Psoas muscle (tissue), 7 donors: ENCODE measurements at regions not wholly inside any gene's neighbourhood (a gene's known extent, or its start where the extent isn't known, plus 50 kb on each side); places are given as distances from the start of the nearest gene placed in this dataset.
A peak's percentile ranks its signal among the peaks of the same experiment; 100 is the strongest.

ENCODE experiments used
- ATAC-seq, 4 donors: fragments of 200-7000 bp; cut with Tn5 transposase; one replicate each; pipeline ENCODE4 v1.9.1; 2020; ENCODE audit warnings: moderate library complexity in 3 of 4, mild to moderate bottlenecking in 2 of 4
- DNase-seq, 2 donors: peaks; one replicate each; pipeline ENCODE4 v3.0.0-alpha.2; 2020
- H3K27ac ChIP-seq: fragments of 200-600 bp; one replicate; pipeline ENCODE4 v1.8.0; 2022
- H3K27me3 ChIP-seq, 3 donors: fragments of 200-600 bp in 1 of 3; one replicate each; pipeline versions ENCODE4 v1.6.1 to v1.8.0; 2013 to 2022; ENCODE audit warnings: low read length in 2 of 3, mild to moderate bottlenecking in 2 of 3, moderate library complexity in 1 of 3; ENCODE audit not compliant: insufficient read depth in 3 of 3
- H3K36me3 ChIP-seq, 2 donors: fragments of 200-600 bp in 1 of 2; one replicate each; pipeline versions ENCODE4 v1.6.1 to v1.8.0; 2013 to 2022; ENCODE audit warnings: low read depth in 1 of 2, mild to moderate bottlenecking in 1 of 2, moderate library complexity in 1 of 2; ENCODE audit not compliant: insufficient read depth in 1 of 2
- H3K4me1 ChIP-seq: fragments of 200-600 bp; one replicate; pipeline ENCODE4 v1.8.0; 2022
- H3K4me3 ChIP-seq: fragments of 200-600 bp; one replicate; pipeline ENCODE4 v1.8.0; 2022; ENCODE audit warnings: mild to moderate bottlenecking
- H3K9me3 ChIP-seq: fragments of 200-600 bp; one replicate; pipeline ENCODE4 v1.8.0; 2022
- WGBS, 3 donors: extraction: QIAGEN DNeasy Blood & Tissue Kit; methylation state at CpG; one replicate each; pipeline versions ENCODE4 v1.1.6 to v1.1.7; 2013; 5-methylcytosine and 5-hydroxymethylcytosine counted together
- intact Hi-C, 2 donors: fragments of 100-400 bp; cut with DNase I; formaldehyde crosslinking; loops; one replicate each; pipeline versions ENCODE4 v1.11.0 to v1.14.2; 2022
- TF ChIP-seq, protein P1 (sequence below): fragments of 200-600 bp; IDR thresholded peaks from one replicate; pipeline ENCODE4 v1.8.0; 2022; ENCODE audit warnings: antibody characterized with exemption
- donor health status: healthy with polysubstance abuse.
- donor health status: DM: no; HTN: no; CAD: no; lungs with moderate emphysema.
- donor health status: Bipolar disorder and iron deficiency.
- donor health status: healthy.
- donor health status: DM: yes; HTN: yes; CAD: no.
- donor health status: DM: no; HTN: no; CAD: no.
- donor health status: DM: yes; HTN: yes; CAD: no.

DNA sequence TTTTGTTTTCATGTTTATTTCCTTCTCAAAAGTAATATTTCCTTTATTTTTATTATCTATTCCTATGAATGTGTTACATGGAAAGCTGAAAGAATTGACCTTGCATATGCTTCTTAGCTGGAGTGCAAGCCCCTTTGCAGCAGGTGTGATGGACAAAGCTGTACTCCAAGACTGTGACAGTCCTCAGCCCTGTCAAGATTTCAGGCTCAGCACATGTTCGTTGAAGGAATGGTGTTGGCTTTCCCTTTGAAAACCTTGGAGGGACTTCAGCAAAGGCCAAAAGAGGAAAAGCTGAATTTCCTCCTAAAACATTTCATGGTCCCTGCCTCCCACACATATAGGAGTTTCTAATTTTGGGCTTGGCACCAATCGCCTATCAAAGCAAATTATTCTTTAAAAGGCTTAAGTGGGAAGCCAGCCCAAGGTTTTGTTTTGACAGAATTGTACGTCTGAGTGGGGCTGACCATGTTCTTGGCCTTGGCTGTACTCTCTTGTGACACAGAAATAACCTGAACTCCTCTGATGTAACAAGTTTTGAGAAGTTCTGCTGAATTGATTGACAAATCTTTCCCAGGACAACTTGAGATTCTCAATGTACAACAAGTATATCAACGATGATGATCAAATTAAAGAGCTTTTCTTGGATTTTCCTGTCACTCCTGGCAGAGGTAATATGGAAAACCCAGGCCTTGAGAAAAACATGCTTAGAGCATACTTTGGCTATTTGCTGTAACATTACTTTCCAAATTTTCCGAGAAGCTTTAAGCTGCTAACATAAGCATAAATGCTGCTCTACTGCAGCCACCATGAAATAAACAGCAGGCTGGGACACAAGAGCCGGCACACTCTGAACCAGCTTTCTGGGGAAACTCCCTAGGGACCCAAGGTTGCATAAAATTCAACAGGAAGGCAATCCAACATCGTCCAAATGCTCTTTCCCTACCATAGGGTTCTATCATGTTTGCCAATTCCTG lies 135.7 kb upstream of the ZNF648 start:
- Histone ChIP-seq H3K9me3 (no peaks in the 10 kb centered on the region), H3K4me1 (peaks cover 31% of the 10 kb centered on the region), H3K4me3 (peak overlapping the region; percentile 12), H3K27me3 (no peaks in the 10 kb centered on the region), H3K36me3 (no peaks in the 10 kb centered on the region), H3K27ac (peak overlapping the region; percentile 72)
- 11 to 23% (median 14%) methylated on average over 7 of the region's 7 CpGs for WGBS, 3 donors
- TF ChIP-seq, protein P1, sequence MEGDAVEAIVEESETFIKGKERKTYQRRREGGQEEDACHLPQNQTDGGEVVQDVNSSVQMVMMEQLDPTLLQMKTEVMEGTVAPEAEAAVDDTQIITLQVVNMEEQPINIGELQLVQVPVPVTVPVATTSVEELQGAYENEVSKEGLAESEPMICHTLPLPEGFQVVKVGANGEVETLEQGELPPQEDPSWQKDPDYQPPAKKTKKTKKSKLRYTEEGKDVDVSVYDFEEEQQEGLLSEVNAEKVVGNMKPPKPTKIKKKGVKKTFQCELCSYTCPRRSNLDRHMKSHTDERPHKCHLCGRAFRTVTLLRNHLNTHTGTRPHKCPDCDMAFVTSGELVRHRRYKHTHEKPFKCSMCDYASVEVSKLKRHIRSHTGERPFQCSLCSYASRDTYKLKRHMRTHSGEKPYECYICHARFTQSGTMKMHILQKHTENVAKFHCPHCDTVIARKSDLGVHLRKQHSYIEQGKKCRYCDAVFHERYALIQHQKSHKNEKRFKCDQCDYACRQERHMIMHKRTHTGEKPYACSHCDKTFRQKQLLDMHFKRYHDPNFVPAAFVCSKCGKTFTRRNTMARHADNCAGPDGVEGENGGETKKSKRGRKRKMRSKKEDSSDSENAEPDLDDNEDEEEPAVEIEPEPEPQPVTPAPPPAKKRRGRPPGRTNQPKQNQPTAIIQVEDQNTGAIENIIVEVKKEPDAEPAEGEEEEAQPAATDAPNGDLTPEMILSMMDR: no peak
- intact Hi-C loops: no loop called here
- DNase-seq (peak; percentile 40 to 58), ATAC-seq (peak; percentile 44 to 85 (median 77))

- no peaks in the 10 kb centered on the region for H3K9me3 ChIP-seq
- H3K27ac ChIP-seq: no peak overlapping the region
- H3K4me3 ChIP-seq: no peak overlapping the region
- no peak for DNase-seq
- ATAC-seq: no peak
- WGBS, 3 donors: 92 to 100% (median 100%) methylated on average over 1 of the region's 1 CpG
- H3K27me3 ChIP-seq: no peaks in the 10 kb centered on the region
- no peaks in the 10 kb centered on the region for H3K36me3 ChIP-seq
- peaks cover 31% of the 10 kb centered on the region for H3K4me1 ChIP-seq
- TF ChIP-seq, protein P1: no peak
- intact Hi-C loops: no loop called here
Observed at GRCh38 chr1:182195733-182196132, 134.2 kb upstream of the ZNF648 start.

- no peaks in the 10 kb centered on the region for H3K9me3 ChIP-seq
- 61 to 68% (median 63%) methylated on average over 4 of the region's 4 CpGs for WGBS, 3 donors
- intact Hi-C loops: loop anchor here (5.0 kb wide), 2 partner anchors 47 to 52 kb away; no protein-coding TSS in a partner anchor
- no peaks in the 10 kb centered on the region for H3K27me3 ChIP-seq
- H3K4me1 ChIP-seq: peaks cover 31% of the 10 kb centered on the region
- no peaks in the 10 kb centered on the region for H3K36me3 ChIP-seq
- no peak overlapping the region for H3K4me3 ChIP-seq
- H3K27ac ChIP-seq: no peak overlapping the region
- TF ChIP-seq, protein P1: no peak
- ATAC-seq: peak; percentile 77 to 93 (median 80)
- DNase-seq: peak; percentile 66 to 79
Observed at GRCh38 chr1:182193908-182194550, 132.5 kb upstream of the ZNF648 start.

GRCh38 chr1:182192966-182193365 lies 131.5 kb upstream of the ZNF648 start:
- intact Hi-C loops: loop anchor here (5.0 kb wide), 2 partner anchors 46 to 51 kb away; no protein-coding TSS in a partner anchor
- peaks cover 24% of the 10 kb centered on the region for H3K4me1 ChIP-seq
- H3K27me3 ChIP-seq: no peaks in the 10 kb centered on the region
- no peak for DNase-seq
- no peaks in the 10 kb centered on the region for H3K9me3 ChIP-seq
- TF ChIP-seq, protein P1: no peak
- H3K36me3 ChIP-seq: no peaks in the 10 kb centered on the region
- no peak overlapping the region for H3K4me3 ChIP-seq
- no peak for ATAC-seq
- WGBS, 3 donors: 96 to 100% (median 96%) methylated on average over 4 of the region's 4 CpGs
- H3K27ac ChIP-seq: no peak overlapping the region
